ENCODE measurements at regions not wholly inside any gene's neighbourhood (a gene's known extent, or its start where the extent isn't known, plus 50 kb on each side); places are given as distances from the start of the nearest gene placed in this dataset.

DNA sequence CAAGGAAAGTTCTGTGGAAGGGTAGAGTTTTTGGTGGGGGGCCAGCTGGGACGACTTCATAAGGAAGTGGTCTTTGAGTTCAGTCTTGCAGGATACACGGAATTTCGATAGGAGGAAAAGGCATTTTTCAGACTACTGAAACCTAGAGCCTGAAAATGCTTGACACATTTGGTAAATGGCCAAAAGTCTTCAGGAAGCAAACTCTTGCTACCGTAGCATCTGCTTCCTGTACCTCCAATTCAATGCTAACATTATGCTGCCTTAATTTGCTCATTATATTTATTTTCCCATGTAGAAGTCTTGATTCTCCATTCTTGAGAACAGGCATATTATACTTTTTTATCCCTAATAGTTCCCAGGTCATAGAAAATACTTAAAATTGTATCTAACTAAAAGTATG lies 129.3 kb upstream of the MED13 start:
- no peak for DNase-seq

DNA sequence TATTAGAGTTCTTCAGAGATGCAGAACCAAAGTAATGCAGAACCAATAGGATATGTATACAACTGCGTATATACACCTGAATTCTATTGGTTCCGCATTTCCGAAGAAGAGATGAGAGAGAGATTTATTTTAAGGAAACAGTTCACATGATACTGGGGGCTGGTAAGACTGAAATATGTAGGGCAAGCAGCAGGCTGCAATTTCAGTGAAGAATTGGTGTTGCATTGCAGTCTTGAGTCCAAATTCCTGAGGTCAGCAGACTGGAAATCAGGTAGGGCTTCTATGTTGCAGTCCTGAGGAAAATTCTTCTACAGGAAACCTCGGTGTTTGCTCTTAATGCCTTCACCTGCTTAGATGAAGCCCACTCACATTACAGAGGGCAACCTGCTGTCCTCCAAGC lies 128.2 kb upstream of the MED13 start:
- no peak for DNase-seq

DNA sequence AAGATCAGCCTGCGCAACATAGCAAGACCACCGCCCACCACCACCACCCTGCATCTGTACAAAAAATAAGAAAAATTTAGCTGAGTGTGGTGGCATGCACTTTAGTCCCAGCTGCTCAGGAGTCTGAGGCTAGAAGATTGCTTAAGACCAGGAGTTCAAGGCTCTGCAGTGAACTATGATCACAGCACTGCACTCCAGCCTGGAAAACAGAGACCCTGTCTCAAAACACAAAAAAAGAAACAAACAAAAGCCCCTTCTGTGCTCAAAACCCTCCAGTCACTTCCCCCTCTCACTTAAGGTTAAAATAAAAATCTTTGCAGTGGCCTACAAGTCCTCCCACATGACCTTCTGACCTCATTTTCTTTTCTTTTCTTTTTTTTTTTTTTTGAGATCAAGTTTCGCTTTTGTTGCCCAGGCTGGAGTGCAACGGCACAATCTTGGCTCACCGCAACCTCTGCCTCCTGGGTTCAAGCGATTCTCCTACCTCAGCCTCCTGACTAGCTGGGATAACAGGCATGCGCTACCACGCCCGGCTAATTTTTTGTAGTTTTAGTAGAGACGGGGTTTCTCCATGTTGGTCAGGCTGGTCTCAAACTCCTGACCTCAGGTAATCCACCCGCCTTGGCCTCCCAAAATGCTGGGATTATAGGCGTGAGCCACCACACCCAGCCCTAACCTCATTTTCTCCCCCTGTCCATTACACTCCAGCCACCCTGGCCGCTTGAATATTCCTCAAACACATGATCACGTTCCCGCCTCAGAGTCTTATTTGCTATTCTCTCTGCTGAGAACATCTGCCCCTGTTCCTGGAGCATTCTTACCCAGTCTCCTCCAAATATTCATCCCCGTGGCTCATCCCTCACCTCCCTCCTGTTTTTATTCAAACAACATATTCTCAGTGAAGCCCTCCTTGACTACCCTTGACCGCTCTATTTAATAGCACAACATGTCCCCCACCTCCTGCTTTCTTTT lies 126.6 kb upstream of the MED13 start:
- peak; percentile 71 for DNase-seq

DNA sequence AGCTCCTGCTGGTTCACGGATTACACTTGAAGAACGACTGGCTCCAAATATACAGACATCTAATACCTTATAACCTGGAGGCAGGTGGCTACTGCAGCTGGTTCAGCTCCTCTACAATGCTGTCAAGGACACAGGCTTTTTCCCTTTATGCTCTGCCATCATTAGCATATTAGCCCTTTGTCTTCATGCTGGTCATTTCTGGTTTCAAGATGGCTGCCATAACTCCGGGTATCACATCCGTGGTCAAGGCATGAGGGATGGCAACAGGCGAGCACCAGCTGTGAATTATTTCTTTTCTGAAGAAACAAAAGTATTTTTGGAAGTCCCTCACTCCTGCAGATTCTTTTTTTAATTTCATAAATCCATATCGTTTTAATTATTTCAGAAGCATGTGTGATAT lies 124.3 kb upstream of the MED13 start:
- no peak for DNase-seq

DNA sequence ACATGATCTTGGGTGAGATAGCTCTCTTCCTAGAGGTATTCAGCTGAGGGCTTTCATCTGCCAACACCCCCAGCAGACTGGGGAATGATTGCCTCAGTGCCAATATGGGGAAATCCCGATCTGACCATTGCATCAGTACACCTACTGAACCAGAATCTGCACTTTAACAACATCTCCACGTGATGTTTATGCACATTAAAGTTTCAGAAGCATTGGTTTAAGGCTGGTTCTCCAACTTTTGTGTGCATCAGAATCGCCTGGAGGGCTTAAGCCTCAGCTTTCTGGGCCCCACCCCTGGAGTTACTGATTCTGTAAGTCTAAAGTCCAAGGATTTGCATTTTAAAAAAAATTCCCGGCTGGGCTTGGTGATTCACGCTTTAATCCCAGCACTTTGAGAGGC lies 123.6 kb upstream of the MED13 start:
- no peak for DNase-seq

DNA sequence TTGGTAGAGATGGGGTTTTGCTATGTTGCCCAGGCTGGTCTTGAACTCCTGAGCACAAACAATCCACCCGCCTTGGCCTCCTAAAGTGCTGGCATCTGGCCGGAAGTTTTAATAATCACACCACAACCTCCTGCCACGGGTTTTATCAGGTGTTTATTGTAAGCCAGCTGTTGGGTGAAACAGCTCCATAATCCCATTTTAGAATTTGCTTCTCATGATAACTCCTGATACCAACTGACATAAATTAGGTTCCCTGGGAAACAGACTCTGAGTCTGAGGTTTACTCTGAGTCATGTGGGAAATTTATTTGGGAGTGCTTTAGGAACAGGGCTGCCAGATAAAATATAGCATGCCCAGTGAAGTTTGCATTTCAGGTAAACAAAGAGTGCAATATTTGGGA lies 122.6 kb upstream of the MED13 start:
- DNase-seq = peak; percentile 80

DNA sequence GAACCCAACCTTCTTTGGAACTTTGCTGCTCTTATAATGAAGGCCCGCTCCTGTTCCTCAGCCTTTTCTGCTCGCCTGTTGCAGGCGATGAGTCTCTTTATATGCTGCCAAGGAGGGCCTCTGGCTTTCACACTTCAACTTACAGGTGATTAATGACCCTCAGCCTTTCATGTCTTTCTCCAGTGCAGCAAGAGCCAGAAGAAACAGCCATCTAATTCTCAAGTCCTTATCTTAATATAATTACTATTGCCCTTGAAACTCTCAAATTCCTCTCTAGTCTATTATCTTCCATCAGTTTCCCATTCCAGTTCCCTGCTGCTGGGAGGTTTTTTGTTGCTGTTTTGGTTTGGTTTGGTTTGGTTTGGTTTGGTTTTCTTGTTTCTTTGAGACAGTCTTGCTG lies 121.8 kb upstream of the MED13 start:
- DNase-seq = no peak

DNA sequence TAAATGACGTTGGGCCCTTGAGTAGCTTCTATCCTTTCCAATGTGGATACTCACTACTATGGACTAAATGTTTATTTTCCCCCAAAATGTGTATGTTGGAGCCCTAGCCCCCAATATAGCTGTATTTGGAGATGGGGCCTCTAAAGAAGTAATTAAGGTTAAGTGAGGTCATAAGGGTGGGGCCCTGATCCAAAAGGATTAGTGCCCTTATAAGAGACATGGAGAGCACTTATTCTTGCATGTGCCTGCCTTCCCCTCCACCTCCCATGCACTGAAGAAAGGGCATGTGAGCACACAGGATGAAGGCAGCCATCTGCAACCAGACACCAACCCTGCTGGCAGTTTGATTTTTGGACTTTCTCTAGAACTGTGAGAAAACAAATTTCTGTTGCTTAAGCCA lies 115.7 kb upstream of the MED13 start:
- DNase-seq = no peak

DNA sequence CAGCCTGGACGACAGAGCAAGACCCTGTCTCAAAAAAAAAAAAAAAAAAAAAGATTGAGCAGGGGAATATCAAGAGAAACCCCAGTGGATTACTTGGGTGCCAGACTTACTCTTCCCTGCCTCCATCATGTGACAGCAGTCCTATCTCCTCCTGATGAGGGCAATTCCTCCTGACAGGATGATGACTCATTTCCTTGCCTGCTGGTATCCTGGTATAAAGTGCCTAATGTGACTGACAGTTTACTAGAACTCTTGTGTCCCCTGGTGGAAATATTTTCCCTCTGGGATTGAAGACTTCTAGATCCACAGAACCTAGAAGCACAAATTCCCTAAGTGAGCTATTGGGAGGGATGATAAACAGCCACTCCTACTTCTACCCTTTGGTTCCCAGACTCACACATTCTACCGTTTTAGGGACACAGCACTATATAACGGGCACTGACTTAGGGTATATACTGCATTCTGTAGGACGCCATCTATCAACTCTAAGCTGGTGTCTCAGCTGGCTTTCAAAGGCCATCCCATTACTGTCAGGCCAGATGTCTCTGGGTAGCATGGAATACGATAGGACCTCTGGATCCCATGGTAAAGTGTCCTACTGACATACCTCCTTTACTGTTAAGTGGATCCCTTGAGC lies 114.6 kb upstream of the MED13 start:
- peak; percentile 61 for DNase-seq

DNA sequence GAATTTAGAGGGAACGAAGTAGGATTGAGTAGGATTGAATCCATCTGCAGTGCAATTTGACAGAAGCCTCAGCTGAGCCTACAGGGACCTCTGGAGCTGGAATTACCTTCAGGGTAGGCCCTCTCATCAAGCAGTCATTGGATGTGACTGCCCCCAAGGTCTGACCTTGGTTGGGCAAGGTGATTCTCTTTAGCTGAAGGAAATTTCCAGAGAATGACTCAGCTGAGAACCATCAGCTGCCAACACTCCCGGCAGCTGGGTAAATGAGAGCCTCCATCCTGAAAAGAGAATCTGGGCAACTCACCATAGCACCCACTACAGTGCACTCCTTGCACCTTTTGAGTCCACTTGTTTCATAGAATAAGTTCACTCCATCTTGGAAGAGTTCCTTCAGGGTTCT lies 113.5 kb upstream of the MED13 start:
- no peak for DNase-seq

DNA sequence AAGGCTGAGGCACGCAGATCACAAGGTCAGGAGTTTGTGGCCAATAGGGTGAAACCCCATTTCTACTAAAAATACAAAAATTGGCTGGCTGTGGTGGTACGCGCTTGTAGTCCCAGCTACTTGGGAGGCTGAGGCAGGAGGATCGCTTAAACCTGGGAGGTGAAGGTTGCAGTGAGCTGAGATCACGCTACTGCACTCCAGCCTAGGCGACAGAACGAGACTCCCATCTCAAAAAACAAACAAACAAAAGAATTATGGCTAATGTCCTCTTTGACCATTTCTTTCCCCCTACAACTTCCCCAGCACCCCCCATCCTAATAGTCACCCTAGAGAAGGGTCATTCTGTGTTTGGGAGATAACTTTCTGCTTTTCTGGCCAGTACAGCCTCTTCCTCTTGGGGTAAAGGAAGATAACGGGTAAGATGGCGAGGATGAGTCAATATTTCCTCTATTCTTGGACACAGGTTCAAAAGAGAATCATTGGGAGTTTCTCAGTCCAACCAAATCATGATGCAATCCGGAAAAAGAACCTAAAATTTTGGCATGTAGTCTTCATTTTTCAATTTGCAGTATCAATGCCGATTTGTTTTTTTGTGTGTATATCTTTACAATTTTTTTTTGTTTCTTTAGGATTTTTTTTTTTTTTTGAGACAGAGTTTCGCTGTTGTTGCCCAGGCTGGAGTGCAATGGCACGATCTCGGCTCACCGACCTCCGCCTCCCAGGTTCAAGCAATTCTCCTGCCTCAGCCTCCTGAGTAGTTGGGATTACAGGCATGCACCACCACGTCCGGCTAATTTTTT lies 107.6 kb upstream of the MED13 start:
- peak; percentile 84 for DNase-seq

DNA sequence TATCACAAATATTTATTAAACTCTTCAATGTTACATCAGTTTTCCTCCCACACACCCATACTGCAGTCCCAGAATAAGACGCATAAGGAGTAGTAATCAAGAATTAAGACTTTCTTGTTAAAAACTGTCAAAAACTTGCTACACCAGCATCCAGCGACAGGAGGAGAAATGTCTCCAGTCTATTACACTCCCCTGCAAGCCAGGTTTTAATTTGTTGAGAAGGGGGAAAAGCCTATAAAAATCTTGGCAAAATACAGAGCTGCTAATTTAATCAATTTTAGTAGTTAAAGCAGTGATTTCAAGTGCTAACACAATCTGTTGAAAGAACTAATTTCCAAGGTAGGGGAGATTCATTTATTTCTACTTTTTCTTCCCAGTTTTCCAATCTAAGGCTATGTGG lies 102.0 kb upstream of the MED13 start:
- no peak for DNase-seq

DNA sequence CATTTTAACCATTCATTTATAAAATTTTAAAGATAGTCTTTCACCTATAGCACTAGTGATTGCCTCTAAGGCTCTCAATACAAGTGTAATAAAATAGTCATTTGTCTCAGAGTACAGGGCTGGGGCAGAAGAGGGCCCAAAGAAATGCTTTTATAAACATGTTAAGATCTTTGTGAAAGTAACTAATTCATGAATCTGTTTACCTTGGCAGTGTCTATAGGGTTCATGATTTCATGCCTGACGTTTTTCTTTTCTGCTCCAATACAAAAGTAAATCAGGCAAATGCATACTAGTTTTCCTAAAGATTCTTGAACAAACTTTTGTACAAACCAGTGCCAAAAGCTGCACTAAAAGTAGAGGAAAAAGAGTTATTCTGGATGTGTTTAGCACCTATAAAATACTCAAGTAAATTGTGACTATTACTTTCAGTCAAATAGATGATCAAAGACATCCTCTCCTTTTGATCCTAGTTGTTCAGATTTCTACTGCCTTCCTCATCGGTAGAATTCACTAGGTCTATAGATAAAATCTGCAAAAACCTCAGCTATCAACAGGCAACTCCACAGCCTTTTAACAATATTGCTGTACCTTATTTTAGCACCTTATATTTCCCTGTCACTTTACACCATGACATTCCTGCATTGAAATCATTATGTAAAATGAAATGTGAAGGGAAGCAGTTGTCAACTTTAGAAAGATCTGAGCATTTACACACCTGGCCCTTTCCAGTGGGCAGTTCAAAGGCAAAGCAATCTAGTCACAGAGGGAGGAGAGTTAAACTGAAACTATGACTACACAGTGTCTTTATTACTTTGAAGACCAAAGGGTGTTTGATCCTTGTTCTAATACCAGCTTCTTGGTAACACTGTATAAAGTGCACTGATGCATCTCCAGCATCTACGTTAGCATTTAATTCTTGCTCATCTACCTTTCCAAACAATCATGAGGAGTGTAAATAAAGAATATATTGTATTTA lies 100.0 kb upstream of the MED13 start:
- DNase-seq = no peak

DNA sequence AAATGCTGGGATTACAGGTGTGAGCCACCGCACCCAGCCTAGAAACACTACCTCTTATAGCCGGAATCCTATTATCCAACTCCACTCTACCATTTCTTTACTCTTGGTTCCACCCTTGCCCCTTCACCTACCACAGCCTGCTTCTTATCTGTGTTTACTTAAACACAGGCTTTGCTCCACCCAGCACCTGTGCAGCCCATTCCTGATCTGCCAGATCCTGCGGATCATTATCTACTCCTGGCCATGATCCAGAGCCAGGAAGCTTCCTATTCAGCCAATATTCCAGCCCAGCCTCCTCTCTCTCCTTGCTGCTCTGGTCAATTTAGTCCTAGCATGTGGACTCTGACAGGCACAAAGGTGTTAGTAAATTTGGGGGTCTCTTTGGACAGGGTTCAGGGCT lies 98.8 kb upstream of the MED13 start:
- DNase-seq = no peak

DNA sequence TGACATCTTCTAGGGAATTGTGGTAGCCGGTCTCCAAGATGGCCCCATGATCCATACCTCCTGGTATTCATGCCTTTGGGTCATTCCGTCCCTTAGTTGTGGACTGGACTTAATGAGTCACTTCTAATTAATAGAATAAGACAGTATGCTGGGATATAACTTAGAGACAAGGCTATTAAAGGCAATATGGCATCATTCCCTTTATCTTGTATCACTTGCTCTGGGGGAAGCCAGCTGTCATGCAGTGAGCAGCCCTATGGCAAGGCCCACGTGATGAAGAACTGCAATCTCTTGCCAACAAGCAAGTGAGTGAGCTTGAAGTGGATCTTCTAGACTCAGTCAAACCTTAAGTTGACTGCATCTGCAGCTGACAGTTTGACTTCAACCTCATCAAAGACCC lies 97.8 kb upstream of the MED13 start:
- peak; percentile 59 for DNase-seq

DNA sequence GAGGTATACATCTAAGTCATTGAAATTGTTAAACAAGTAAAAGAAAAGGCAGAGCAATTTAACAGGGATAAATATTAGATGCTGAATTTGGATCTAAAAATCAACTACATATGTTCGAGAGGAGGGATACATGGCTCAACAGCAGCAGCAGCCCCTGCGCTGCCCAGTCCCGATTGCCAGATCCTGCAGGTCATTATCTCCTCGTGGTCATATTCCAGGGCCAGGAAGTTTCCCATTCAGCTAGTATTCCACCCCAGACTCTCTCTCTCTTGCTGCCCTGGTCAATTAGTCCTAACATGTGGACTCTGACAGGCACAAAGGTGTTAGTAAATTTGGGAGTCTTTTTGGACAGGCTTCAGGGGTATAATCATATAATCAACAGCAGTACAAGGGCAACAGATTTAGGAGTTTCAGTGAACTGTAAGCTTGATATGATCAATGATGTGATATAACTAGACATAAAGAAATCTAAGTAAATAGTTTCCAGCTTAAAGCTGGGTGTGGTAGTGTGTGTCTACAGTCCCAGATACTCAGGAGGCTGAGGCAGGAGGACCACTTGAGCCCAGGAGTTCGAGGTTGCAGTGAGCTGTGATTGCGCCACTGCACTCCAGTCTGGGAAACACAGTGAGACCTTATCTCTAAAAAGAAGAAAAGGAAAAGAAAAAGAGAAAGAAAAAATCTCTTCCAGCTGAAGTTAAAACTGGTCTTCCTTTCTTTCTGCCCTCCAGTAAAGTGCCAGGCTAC lies 96.5 kb upstream of the MED13 start:
- DNase-seq = no peak

DNA sequence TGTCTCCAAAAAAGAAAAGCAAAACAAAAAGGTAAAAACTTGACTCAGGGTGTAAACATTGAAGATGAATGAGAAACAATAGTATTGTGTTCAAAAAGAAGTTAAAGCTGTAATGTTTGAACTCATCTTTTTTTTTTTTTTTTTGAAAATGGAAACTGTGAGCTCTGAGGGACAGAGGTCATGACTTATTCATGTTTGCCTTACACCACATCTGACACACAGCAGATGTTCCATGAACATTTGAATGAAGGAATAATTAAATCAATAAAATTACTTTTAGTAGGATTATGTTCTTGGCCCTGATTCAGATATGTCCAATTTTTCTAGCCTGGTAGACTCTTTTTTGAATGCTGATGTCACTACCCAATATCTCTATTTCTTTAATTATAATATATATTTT lies 95.7 kb upstream of the MED13 start:
- no peak for DNase-seq

DNA sequence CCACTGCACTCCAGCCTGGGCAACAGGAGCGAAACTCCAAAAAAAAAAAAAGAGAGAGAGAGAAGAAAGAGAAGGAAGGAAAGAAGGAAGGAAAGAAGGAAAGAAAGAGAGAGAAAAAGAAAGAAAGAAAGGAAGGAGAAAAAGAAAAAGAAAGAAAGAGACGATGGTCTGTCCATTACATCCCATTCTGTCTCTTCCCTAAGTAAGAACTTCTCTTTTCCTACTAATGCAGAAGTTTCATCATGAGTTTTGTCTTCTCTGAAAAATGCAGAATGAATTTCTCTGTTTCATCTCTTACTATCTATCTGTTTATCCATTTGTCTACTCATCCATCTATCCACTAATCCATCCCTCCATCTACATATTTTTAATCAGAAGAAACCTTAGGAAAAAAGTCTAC lies 94.9 kb upstream of the MED13 start:
- DNase-seq = no peak

DNA sequence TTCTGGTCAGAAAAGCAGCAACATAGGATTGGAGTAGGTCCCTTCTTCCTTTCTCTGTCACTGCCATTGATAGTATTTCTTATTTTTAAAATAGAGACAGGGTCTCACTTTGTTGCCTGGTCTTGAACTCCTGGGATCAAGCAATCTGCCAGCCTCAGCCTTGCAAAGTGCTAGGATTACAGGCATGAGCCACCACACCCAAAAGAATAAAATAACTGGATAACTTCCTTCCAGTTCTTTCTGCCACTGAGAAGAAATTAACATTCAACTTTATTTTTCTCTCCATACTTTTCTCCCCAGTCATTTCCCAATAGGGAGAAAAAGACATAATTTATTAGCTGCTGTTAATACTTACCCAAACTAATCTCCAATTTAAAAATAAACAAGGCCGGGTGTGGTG lies 91.9 kb upstream of the MED13 start:
- no peak for DNase-seq

DNA sequence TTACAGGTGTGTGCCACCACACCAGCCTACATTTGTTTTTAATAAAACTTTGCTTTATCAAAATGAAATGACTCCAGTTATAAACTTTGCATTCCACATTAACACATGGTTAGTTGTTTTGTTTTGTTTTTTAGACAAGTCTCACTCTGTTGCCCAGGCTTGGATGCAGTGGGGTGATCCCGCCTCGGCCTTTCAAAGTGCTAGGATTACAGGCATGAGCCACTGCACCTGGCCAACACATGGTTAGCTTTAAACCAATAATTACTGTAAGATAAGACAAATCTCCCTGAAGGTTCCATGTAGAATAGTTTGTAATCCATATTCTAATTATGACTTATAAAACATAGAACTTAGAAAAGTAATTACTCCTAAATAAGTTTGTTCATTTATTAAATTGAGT lies 89.8 kb upstream of the MED13 start:
- DNase-seq = no peak

DNA sequence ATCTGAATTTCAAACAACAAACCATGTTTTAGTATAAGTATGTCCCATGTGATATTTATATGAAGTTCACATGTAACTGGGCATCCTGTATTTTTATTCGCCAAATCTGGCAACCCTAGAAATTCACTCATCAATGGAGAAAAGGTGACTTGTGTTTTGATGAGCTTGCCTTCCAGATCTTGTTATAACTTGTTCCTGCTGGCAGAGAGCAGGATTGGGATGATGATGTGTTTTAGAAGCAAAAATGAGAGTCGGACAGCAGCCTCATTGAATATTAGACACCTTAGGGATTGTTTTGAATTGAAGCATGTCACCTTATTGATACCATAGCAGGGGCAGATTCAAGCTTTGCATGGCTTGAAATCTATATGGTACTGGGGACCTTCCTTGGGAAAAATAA lies 85.4 kb upstream of the MED13 start:
- no peak for DNase-seq

DNA sequence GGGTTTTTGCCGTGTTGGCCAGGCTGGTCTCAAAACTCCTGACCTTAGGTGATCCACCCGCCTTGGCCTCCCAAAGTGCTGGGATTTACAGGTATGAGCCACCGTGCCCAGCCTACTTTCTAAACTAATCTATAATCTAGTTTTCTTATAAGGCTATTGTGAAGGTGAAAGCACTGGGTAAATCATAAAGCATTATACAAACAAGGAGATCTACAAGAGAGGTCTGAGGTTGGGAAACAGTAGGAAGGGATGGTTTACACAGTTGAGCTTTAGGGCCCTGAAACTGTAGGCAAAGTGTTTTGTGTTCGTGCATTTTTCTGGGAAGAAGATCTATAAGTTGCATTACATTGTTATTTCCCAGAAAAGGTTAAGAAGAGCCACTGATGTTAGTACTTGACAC lies 84.9 kb upstream of the MED13 start:
- DNase-seq = no peak
